MM.1S (cell line): ENCODE measurements at regions not wholly inside any gene's neighbourhood (a gene's known extent, or its start where the extent isn't known, plus 50 kb on each side); places are given as distances from the start of the nearest gene placed in this dataset.

Experiments
- CTCF ChIP-seq: fragments of 300-600 bp; sonication (generic); IDR thresholded peaks from 2 replicates; pipeline ENCODE4 v1.5.1; 2016; ENCODE audit warnings: antibody characterized with exemption, low read length, mixed read lengths
- EZH2 ChIP-seq: fragments of 300-600 bp; sonication (generic); optimal IDR thresholded peaks from 2 replicates; pipeline ENCODE3; 2017; ENCODE audit warnings: low read depth, mild to moderate bottlenecking, antibody characterized with exemption, low read length, mixed read lengths
- EZH2phosphoT487 ChIP-seq: fragments of 300-600 bp; sonication (generic); IDR thresholded peaks from 2 replicates; pipeline ENCODE4 v1.6.1; 2018; ENCODE audit warnings: antibody characterized with exemption, low read length

- TF ChIP-seq CTCF, result no peak
- TF ChIP-seq EZH2, result no peak
- no peak for TF ChIP-seq EZH2phosphoT487
These were observed 297.1 kb upstream of the MSX2 start for GRCh38 chr5:174427304-174427703.
